GM12865 (cell line): ENCODE measurements at regions not wholly inside any gene's neighbourhood (a gene's known extent, or its start where the extent isn't known, plus 50 kb on each side); places are given as distances from the start of the nearest gene placed in this dataset.

Experiments used
- DNase-seq: peaks from one replicate; pipeline ENCODE4 v3.0.0; 2010; ENCODE audit warnings: low read depth
- H3K4me3 ChIP-seq: 2 replicates; pipeline ENCODE4 v1.5.1; 2011; ENCODE audit warnings: mild to moderate bottlenecking, low read depth, low read length, control low read depth
- TF ChIP-seq, protein P1 (sequence below): IDR thresholded peaks from 2 replicates; pipeline ENCODE4 v1.5.1; 2011; ENCODE audit warnings: low read length, control low read depth, low read depth, inconsistent platforms; ENCODE audit not compliant: insufficient read depth; ENCODE audit errors: missing control alignments

DNA sequence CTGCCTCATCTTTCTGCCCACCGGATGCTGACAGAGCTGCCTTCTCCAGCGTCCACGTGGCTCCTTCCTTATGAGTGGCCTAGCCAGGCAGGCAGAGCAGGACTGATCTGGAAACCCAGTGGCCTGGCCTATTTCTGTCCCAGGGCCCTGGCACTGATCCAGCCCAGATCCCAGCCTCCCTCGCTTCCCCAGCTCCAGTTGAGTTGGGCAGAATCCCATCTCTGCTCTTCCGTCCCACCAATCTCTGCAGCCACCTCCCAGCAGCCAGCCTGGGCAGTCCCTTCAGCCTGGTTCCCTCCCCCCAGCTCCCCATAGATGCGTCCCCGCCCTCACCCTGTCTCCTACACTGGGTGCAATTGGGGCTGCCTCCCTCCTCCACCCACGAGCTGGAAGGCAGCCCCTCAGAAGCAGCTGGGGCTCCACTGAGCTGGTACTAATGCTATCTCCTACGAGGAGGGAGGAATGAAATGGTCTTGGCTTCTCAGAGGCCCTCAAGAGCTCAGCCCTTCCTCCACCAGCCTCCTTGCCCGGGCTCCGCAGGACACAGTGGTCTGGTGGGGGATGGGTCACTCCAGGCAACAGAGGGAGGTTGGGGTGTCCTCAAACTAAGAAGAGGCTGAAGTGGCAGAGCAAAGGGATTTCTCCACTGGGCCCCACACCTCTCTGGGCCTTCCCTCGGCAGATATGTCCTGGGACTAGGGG lies 94.2 kb downstream of the PJA1 start:
- no peak for DNase-seq
- H3K4me3 ChIP-seq, result no peak overlapping the region
- TF ChIP-seq, protein P1, sequence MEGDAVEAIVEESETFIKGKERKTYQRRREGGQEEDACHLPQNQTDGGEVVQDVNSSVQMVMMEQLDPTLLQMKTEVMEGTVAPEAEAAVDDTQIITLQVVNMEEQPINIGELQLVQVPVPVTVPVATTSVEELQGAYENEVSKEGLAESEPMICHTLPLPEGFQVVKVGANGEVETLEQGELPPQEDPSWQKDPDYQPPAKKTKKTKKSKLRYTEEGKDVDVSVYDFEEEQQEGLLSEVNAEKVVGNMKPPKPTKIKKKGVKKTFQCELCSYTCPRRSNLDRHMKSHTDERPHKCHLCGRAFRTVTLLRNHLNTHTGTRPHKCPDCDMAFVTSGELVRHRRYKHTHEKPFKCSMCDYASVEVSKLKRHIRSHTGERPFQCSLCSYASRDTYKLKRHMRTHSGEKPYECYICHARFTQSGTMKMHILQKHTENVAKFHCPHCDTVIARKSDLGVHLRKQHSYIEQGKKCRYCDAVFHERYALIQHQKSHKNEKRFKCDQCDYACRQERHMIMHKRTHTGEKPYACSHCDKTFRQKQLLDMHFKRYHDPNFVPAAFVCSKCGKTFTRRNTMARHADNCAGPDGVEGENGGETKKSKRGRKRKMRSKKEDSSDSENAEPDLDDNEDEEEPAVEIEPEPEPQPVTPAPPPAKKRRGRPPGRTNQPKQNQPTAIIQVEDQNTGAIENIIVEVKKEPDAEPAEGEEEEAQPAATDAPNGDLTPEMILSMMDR, result no peak

DNA sequence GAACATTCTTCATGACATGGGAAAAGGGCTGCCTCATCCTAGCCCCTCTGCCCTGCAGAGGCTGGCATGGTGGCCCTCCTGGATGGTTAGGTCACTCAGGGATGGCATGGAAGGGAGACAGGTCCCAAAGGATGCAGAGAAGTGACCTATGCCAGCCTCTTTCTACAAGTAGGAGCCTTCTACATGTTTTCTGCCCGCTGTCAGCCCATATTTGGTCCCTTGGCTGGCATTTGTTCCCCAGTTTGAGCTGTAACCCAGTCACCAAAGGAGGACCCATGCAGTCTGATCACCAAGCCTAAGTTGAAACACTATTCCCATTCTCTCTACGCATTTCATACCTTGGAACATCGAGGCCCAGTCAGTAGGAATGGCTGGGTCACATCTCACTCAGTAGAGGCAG lies 95.4 kb downstream of the PJA1 start:
- TF ChIP-seq, protein P1, result no peak
- no peak for DNase-seq
- no peak overlapping the region for H3K4me3 ChIP-seq

DNA sequence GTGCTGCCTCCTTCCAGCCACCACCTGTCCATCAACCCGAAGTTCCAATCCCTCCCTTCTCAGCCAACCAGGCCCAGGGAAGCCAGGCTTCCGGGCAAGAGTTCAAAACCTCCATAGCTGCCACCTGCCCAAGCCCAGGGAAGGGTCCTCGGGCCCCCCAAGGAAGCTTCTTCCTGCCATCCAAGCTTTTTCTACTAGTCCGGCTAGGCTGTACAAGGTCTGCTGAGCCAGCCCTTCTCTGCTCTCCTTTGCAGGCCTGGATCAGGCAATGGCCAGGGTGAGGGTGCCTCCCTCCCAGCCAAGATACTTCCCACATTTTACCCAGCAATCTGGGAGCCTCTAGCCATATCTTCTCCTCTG lies 96.2 kb downstream of the PJA1 start:
- TF ChIP-seq, protein P1, result no peak
- H3K4me3 ChIP-seq, result no peak overlapping the region
- DNase-seq, result no peak

DNA sequence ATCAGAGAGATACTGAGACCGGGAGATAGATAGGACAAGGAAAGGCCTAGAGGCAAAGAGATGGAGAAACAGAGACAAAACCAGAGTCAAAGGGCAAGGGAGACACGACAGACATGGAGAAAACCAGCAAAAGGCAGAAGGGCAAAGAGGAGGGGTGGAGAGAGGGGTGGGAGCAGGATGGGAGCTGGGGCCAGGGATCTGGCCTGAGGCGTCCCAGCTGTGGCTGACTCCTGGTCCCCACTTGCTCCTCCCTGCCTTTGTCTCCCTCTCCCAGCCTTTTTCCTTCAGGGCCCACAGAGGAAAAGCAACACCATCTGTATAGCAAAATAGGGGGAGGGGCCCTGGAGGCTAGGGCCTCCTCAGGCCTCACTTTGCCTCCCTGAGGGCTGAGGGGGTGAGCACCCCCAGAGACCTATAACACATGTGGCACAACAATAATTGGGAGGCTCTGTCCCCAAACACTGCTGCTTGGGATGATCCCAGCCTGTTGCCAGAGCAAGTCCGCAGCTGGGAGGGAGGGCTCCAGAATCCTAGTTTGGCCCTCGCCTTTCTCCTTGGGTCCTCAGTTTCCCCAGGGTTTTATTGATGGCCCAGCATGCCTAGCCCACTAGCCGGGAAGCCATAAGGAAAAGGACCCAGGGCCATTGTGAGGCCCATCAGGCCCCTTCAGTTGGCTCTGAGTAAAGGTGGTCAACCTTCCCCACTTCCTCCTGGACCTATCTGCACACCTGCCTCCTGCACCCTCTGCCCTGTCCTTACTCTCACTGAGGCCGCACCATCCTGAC lies 96.8 kb downstream of the PJA1 start:
- no peak for DNase-seq
- no peak overlapping the region for H3K4me3 ChIP-seq
- TF ChIP-seq, protein P1, result no peak

DNA sequence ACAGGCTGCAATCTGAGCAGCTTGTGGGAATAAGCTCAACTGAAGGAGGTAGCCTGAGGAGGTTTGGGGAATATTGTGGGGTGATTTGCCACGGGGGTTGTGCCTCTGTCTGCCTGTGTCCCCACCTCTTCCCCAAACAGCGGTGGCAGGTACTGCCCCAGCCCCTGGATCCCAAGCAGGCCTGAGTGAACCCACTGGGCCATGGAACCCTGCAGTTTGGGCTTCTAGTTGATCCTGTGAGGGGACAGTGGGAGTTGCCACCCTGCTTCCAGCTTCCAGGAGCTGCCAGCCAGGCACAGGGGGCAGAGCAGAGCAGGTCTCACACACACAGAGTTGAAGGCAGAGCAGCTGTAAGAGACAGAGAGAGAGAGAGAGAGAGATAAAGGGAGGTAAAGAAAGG lies 97.4 kb downstream of the PJA1 start:
- DNase-seq, result no peak
- H3K4me3 ChIP-seq, result no peak overlapping the region
- TF ChIP-seq, protein P1, result no peak

DNA sequence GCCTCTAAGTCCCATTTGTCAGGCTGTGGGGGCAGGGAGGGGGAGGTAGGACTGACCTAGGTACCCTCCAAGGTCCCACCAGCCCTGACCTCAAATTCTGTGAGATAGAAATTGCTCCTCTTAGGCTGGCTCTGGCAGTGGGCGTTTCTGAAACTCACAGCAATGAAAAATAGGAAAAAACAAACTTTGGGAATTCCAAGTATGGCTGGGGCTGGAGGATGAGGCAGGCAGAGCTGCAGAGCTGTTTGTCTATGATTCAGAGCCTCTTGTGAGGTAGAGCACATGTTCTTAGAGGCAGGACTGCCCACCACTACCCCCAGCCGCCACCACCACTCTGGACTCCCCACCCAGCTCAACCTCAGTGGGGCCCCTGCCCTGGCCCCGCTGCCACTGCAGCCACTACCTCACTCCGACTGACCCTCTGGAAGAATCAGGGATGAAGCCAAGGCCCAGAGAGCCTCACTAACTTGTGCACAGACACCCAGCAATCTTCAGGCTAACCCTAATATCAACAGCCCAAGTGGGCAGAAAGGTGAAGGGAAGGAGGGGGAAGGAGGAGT lies 98.2 kb downstream of the PJA1 start:
- TF ChIP-seq, protein P1, result no peak

More for the DNA sequence above, 98.2 kb downstream of the PJA1 start:
- DNase-seq, result no peak
- no peak overlapping the region for H3K4me3 ChIP-seq
